ENCODE measurements at regions not wholly inside any gene's neighbourhood (a gene's known extent, or its start where the extent isn't known, plus 50 kb on each side); places are given as distances from the start of the nearest gene placed in this dataset.

DNA sequence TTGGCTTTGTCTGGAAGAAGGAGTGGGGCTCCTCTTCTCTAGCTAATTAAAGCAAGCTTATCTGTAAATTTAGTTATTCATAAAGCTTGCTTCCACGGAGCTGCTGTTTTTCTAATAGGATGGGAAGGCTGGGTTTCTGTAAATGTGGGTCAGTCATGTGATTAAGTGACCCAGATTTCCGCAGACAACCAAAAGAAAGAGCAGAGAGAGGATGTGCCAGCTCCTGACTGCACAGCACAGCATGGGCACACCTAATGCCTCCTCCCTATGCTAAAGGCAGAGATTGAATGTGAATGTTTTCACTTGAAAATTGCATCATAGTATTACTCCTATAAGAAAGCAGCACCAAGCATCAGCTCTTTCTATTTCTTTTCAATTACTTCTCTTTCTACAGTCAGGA is 160.2 kb downstream of the FAT3 start:
- Histone ChIP-seq H3K36me3 (ENCODE audit: insufficient read depth) (no peaks in the 10 kb centered on the region), H4K20me1 (ENCODE audit: insufficient read depth) (no peaks in the 10 kb centered on the region), H2AFZ (ENCODE audit: low read depth) (no peak overlapping the region), H3K9ac (no peak overlapping the region), H3K4me3 (IDR thresholded peaks at IDR 0.05; ENCODE audit: insufficient read depth, low read depth, low read length) (no peak overlapping the region), H3K4me2 (no peak overlapping the region), H3K27ac (no peak overlapping the region), H3K4me1 (ENCODE audit: low read depth, poor library complexity, severe bottlenecking) (no peaks in the 10 kb centered on the region), H3K79me2 (ENCODE audit: insufficient read depth, low read depth) (no peaks in the 10 kb centered on the region), H3K27me3 (ENCODE audit: insufficient read depth, low read depth) (no peaks in the 10 kb centered on the region)
- TF ChIP-seq, protein P1, sequence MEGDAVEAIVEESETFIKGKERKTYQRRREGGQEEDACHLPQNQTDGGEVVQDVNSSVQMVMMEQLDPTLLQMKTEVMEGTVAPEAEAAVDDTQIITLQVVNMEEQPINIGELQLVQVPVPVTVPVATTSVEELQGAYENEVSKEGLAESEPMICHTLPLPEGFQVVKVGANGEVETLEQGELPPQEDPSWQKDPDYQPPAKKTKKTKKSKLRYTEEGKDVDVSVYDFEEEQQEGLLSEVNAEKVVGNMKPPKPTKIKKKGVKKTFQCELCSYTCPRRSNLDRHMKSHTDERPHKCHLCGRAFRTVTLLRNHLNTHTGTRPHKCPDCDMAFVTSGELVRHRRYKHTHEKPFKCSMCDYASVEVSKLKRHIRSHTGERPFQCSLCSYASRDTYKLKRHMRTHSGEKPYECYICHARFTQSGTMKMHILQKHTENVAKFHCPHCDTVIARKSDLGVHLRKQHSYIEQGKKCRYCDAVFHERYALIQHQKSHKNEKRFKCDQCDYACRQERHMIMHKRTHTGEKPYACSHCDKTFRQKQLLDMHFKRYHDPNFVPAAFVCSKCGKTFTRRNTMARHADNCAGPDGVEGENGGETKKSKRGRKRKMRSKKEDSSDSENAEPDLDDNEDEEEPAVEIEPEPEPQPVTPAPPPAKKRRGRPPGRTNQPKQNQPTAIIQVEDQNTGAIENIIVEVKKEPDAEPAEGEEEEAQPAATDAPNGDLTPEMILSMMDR (conservative IDR thresholded peaks at IDR 0.05; ENCODE audit: low read depth, low read length), result no peak

DNA sequence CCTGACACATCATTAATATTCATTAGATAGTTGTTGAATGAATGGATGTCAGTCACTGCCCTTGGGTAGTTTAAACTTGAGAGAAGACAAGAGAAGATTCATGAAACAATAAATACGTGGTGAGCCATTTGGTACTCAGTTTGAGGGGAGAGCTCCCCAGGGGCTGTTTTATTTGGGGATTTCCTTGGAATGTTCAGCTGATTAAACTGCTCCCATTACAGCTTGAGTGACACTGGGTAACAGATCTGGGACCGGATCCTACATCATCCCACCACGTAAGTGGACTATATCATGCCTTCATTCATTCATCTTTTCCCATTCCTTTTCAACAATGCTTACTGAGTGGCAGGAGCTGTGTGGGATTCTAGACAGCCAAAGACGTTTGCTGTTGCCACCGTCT is 162.0 kb downstream of the FAT3 start:
- no peak overlapping the region for H3K4me3 ChIP-seq (IDR thresholded peaks at IDR 0.05; ENCODE audit: insufficient read depth, low read depth, low read length)
- no peak overlapping the region for H3K4me2 ChIP-seq
- H3K27ac ChIP-seq, result no peak overlapping the region
- TF ChIP-seq, protein P1 (conservative IDR thresholded peaks at IDR 0.05; ENCODE audit: low read depth, low read length), result no peak
- no peaks in the 10 kb centered on the region for H3K4me1 ChIP-seq (ENCODE audit: low read depth, poor library complexity, severe bottlenecking)
- no peaks in the 10 kb centered on the region for H4K20me1 ChIP-seq (ENCODE audit: insufficient read depth)
- H3K9ac ChIP-seq, result no peak overlapping the region
- H3K79me2 ChIP-seq (ENCODE audit: insufficient read depth, low read depth), result no peaks in the 10 kb centered on the region
- no peaks in the 10 kb centered on the region for H3K27me3 ChIP-seq (ENCODE audit: insufficient read depth, low read depth)
- H3K36me3 ChIP-seq (ENCODE audit: insufficient read depth), result no peaks in the 10 kb centered on the region
- no peak overlapping the region for H2AFZ ChIP-seq (ENCODE audit: low read depth)

GRCh38 chr11:92387859-92388258 is 163.2 kb downstream of the FAT3 start:
- TF ChIP-seq, protein P1 (conservative IDR thresholded peaks at IDR 0.05; ENCODE audit: low read depth, low read length), result no peak
- no peak overlapping the region for H3K27ac ChIP-seq
- no peaks in the 10 kb centered on the region for H4K20me1 ChIP-seq (ENCODE audit: insufficient read depth)
- H3K4me1 ChIP-seq (ENCODE audit: low read depth, poor library complexity, severe bottlenecking), result no peaks in the 10 kb centered on the region
- H3K27me3 ChIP-seq (ENCODE audit: insufficient read depth, low read depth), result no peaks in the 10 kb centered on the region
- no peak overlapping the region for H3K9ac ChIP-seq
- no peak overlapping the region for H2AFZ ChIP-seq (ENCODE audit: low read depth)
- no peak overlapping the region for H3K4me2 ChIP-seq
- no peak overlapping the region for H3K4me3 ChIP-seq (IDR thresholded peaks at IDR 0.05; ENCODE audit: insufficient read depth, low read depth, low read length)
- H3K36me3 ChIP-seq (ENCODE audit: insufficient read depth), result no peaks in the 10 kb centered on the region
- no peaks in the 10 kb centered on the region for H3K79me2 ChIP-seq (ENCODE audit: insufficient read depth, low read depth)

GRCh38 chr11:92388380-92388779 is 163.8 kb downstream of the FAT3 start:
- no peak overlapping the region for H3K4me3 ChIP-seq (IDR thresholded peaks at IDR 0.05; ENCODE audit: insufficient read depth, low read depth, low read length)
- no peak overlapping the region for H2AFZ ChIP-seq (ENCODE audit: low read depth)
- H3K9ac ChIP-seq, result no peak overlapping the region
- H3K4me1 ChIP-seq (ENCODE audit: low read depth, poor library complexity, severe bottlenecking), result no peaks in the 10 kb centered on the region
- H3K36me3 ChIP-seq (ENCODE audit: insufficient read depth), result no peaks in the 10 kb centered on the region
- no peaks in the 10 kb centered on the region for H3K79me2 ChIP-seq (ENCODE audit: insufficient read depth, low read depth)
- H3K27ac ChIP-seq, result no peak overlapping the region
- H4K20me1 ChIP-seq (ENCODE audit: insufficient read depth), result no peaks in the 10 kb centered on the region
- H3K27me3 ChIP-seq (ENCODE audit: insufficient read depth, low read depth), result no peaks in the 10 kb centered on the region
- H3K4me2 ChIP-seq, result no peak overlapping the region
- TF ChIP-seq, protein P1 (conservative IDR thresholded peaks at IDR 0.05; ENCODE audit: low read depth, low read length), result peak; percentile 14; the same call in 1 of the 2 replicates
